Ramos (cell line): ENCODE measurements at regions not wholly inside any gene's neighbourhood (a gene's known extent, or its start where the extent isn't known, plus 50 kb on each side); places are given as distances from the start of the nearest gene placed in this dataset.
"Not testable (repeated sequence)": the region's sequence is repeated elsewhere in the genome, so short reads cannot be mapped to it uniquely, and the experiment has no call there.

Experiments
- in situ Hi-C: fragments of 300-500 bp; cut with MboI; formaldehyde crosslinking; loops from one replicate; pipeline ENCODE4 v1.14.3; 2022; ENCODE audit warnings: low sequenced_read_pairs; ENCODE audit not compliant: unreplicated experiment

DNA sequence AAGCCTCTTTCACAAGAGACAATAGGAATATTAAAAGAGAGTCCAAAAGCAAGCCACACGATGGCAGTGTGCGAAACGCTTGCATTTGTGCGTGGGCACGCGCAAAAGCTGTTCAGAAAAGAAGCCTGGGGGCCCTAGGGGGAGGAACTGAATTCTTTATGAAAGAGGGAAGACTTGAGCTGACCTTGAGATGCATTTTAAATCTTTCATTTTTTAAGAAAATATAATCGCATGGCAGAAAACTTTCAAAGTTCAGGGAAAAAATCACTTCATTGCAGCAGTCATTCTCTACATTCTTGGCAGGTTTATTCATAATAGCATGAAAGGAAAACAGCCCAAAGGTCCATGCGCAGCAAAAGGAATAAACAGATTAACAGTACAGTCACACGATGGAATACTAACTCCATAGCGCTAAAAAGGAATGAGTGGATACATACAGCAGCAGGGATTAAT lies 206.5 kb upstream of the PRKCQ start:
- in situ Hi-C loops = no loop called here

GRCh38 chr10:6784429-6784828 lies 204.4 kb upstream of the PRKCQ start:
- in situ Hi-C loops = not testable (repeated sequence)

GRCh38 chr10:6783471-6783870 lies 203.4 kb upstream of the PRKCQ start:
- in situ Hi-C loops = no loop called here

DNA sequence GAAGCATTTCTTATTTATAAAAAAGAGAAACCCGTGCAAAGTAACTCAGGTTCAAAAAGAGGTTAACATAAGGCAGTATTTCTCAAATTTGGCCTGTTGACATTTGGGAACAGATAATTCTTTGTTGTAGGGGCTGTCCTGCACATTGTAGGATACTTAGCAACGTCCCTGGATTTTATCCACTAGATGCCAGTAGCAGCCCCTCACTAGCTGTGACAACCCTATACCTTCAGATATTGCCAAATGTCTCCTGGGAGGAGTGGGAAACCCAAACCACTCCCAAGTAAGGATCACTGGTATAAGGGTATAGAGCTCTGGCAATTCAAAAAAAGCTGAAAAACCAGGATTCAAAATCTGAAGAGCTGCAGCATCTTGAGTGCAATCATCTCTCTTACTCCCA lies 202.3 kb upstream of the PRKCQ start:
- in situ Hi-C loops = no loop called here

DNA sequence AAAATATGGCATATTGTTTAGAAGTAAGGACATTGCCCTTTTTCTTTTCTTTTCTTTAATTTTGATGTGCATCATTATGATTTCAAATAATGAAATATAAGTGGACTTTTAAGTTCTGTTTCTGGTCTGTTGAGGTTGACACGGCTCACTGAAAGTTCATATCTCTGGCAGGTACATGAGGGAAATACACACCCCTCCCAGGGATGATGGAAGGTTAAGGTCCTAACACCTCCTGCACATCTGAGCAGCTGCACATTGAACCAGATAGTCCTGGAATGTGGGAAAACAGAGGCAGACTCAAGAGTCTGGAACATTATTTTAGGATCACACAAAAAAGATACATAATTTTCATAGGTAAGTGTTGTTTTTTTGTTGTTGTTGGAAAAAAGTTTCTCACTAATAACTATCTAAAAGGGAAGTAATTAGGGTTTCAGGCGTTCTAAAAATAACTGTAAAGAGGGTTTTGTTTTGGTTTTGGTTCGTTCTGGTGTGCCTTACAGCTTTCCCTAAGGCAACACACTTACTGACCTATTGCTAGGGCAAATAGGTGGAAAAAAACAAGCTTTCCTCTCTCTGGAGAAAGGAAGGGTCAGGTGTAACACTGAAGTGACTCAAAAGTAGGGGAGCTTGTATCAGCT lies 201.2 kb upstream of the PRKCQ start:
- in situ Hi-C loops = no loop called here

DNA sequence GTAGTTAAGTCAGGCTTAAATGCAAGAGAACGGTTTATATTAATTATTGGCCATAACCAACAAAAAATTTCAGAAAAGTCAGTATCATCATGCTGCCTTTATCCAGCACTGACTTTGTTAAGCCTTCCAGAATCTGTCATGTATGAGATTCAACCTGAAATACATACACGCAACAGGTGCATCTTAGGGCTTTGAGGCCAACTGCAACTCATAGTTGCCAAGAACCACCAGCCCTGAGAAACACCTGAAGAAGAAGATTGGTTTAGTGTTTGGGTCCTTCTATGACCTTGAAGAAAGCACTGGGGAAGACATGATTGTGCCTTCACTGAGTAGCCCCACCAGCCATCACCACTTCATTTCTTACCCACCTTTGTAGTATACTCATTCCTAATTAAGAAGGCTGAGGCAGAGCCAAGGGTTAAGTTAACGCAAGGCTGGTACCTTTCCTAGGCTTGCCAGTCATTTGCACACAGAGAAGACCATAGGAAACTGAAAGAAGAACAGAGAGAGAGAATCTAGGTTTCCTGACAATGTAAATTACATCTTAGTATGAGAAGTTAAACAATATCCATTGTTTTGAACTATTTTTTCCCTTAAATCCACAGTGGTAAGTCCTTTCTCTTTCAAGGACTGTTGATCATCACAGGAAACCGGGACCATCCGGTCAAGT lies 200.1 kb upstream of the PRKCQ start:
- in situ Hi-C loops = no loop called here

- in situ Hi-C loops = no loop called here
Observed at GRCh38 chr10:6778992-6779701, 199.1 kb upstream of the PRKCQ start.

DNA sequence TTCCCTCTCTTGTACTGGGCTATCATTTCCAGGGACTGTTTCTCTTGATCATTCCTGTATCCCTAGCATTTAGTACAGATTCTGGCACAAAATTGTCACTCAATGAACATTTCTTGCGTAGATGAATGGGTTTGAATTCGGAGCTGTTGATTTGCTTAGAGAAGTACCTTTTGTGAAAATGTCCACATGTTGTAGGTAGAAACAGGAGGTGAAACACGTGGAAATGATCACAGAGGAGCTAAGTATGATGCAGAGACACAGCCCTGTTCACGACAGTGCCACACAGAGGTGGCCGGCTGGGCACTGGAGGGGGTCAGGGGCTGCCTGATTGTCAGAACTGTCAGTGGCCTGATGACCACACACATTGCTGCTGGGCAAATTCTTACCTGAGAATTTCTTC lies 196.1 kb upstream of the PRKCQ start:
- in situ Hi-C loops = no loop called here

- in situ Hi-C loops = no loop called here
Observed at GRCh38 chr10:6774406-6774805, 194.3 kb upstream of the PRKCQ start.

DNA sequence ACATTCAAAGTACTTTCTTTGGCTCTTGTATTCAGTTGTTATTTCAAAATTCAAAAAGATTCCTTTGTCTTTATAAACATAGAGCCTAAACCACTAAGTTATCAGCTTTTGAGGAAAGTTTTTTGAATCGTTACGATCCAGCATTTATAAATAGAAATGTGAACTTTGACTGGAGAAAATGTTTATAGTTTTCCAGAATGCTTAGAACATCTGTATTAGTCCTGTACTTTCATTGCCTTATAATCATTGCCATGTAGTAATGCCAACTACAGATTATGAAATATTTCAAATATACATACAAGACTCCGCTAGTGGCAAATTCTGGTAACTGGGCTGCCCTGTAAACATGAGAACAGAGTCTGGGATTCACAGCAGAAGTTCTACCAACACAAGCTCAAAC lies 191.3 kb upstream of the PRKCQ start:
- in situ Hi-C loops = no loop called here

DNA sequence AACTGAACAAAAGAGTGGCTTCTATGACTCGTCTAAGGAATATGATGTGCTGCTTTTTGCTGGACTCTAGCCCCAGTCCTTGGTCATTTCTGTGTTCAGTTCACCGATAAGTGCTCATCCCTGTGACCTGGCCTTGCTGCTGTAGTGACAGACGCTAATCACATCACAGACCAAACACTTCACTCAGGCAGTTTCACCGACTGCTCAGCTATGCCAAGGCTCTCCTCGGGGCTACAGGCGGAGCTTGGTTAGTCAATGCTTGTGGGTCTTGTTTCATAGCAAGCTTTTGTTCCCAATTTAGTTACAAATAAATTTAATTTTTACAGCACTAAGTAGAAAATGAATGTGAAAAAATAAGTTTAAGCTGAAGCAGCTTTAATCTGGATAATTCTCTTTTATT lies 190.8 kb upstream of the PRKCQ start:
- in situ Hi-C loops = no loop called here

GRCh38 chr10:6769704-6770417 lies 189.8 kb upstream of the PRKCQ start:
- in situ Hi-C loops = no loop called here

DNA sequence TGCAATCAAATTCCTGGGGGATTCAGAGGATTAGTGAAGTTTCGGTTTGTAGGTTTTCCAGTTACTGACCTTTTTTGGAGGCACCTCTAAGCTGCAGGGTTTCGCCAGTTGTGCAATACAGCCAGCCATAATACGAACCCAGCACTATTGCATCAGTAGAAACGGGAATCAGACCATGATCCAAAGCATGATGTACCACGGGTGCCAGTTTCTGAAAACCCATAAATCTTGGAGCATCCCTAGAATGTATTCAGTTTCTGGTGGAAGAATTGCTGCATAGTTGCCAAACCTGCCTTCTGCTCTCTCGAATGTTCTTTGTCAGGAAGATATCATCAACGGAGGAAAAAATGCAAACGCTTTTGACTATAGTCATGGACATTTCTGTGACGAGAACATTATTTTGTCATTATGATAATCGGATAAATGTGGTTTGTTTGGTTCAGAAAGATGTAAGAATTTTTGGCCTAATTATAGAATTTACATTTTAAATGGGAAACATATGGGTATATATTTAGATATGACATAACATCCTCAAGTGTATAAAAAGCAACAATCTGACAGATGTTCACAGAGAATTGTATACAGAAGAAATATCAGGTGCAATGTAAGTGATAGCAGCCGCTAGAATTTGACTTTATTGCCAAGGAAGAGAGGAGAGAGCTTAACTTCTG lies 186.2 kb upstream of the PRKCQ start:
- in situ Hi-C loops = no loop called here

DNA sequence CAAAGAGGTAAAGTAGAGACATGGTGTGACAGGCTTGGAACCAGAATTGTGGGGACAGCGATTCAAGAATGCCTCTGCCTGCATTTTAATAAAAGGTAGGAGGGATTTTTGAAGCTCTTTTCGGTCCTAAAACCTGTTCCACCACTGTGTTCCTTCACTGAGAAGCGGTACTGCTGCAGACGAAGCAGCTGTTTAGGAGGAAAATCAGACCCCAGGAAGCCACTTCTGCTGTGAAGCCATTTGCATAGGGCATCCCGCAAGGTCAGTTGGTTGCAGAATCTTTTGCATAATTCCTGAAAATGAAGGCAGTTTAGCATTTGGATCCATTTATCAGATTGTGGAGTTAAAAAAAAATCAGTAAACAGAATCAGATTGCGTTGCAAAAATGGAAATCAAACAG lies 183.3 kb upstream of the PRKCQ start:
- in situ Hi-C loops = no loop called here

GRCh38 chr10:6763001-6763400 lies 182.9 kb upstream of the PRKCQ start:
- in situ Hi-C loops = no loop called here

DNA sequence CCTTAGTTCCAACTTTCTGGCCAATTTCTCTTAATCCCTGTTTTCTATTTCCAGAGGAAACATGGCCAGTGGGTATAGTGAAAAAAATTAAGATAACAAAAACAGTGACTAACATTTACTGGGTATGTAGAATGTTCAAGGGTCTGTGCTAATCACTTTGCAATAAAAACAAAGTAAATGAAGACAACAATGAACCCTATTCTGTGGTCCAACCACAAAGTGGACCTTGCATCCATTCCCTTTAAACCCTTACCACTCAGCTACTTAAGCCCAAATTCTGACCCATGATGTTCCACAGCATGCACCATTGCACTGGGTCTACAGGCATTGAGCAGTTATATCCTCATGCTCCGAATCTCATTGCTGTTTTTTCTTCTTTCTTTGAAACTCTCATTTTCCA lies 179.9 kb upstream of the PRKCQ start:
- in situ Hi-C loops = no loop called here

GRCh38 chr10:6757158-6757557 lies 177.1 kb upstream of the PRKCQ start:
- in situ Hi-C loops = no loop called here

DNA sequence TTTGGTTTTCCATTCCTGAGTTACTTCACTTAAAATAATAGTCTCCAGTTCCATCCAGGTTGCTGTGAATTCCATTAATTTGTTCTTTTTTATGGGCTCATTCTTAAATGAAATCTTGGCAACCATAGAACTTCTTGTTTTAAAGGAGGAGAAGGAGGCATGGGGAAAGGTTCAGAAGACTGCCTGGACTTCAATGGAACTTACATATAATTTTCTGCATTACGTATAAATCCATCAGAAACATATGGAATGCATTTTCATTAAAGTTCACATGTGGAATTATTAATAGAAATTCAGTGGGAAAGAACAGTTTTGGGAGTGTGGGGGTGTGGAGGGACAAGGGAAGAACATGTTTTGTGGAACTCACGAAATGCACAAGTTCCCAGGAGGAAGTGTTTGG lies 176.6 kb upstream of the PRKCQ start:
- in situ Hi-C loops = no loop called here

DNA sequence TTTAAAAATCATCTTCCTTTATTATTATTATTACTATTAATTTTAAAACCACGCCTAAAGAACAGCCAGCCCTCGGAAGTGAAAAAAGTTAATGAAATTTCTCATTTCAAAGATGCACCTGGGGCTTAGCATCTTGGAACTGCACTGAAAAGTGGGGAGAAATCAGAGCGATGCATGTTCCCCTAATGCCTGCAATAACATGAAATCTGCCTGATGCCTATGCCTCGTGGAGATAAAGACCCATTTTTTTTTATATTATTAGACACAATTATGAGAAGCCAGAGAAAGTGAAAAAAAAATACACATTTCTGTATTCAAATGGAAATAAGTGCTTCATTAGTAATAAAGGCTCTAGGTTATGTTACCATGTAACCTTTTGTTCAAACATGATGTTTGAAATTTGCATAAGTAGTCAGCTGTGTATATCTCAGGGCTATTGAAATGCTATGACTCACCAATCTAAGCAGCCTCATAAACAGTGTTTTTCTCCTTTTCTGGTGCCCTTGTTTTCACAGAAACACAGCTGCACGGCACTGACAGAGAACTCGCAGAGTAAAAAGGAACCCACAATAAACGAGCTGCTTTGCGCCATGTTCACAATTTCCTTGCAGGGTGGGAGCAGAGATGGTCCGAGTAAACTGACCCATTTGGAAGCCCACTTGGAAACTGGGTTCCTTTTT lies 175.8 kb upstream of the PRKCQ start:
- in situ Hi-C loops = no loop called here

- in situ Hi-C loops = no loop called here
Observed at GRCh38 chr10:6753644-6754043, 173.6 kb upstream of the PRKCQ start.
